NCI-H1092 (cell line): ENCODE measurements at regions not wholly inside any gene's neighbourhood (a gene's known extent, or its start where the extent isn't known, plus 50 kb on each side); places are given as distances from the start of the nearest gene placed in this dataset.

Source experiments
- DNase-seq: peaks from one replicate; lab custom pipeline; 2025; lab: John Stamatoyannopoulos, UW

- no peak for DNase-seq
Observed at GRCh38 chr9:91098203-91098850, 263.4 kb downstream of the AUH start.

- no peak for DNase-seq
Observed at GRCh38 chr9:91099436-91099835, 262.3 kb downstream of the AUH start.

- no peak for DNase-seq
Observed at GRCh38 chr9:91100878-91101450, 260.8 kb downstream of the AUH start.

- DNase-seq, result no peak
Observed at GRCh38 chr9:91101611-91102168, 260.0 kb downstream of the AUH start.

- no peak for DNase-seq
Observed at GRCh38 chr9:91102269-91102668, 259.4 kb downstream of the AUH start.

GRCh38 chr9:91103931-91104330, 257.8 kb downstream of the AUH start:
- no peak for DNase-seq

- no peak for DNase-seq
Observed at GRCh38 chr9:91106415-91107081, 255.2 kb downstream of the AUH start.

GRCh38 chr9:91111226-91111625, 250.5 kb downstream of the AUH start:
- DNase-seq, result no peak

GRCh38 chr9:91111876-91112275, 249.8 kb downstream of the AUH start:
- no peak for DNase-seq

- no peak for DNase-seq
Observed at GRCh38 chr9:91113016-91113415, 248.7 kb downstream of the AUH start.

- no peak for DNase-seq
Observed at GRCh38 chr9:91114450-91114849, 247.3 kb downstream of the AUH start.

- DNase-seq, result no peak
Observed at GRCh38 chr9:91116211-91116610, 245.5 kb downstream of the AUH start.

GRCh38 chr9:91116711-91117110, 245.0 kb downstream of the AUH start:
- no peak for DNase-seq

GRCh38 chr9:91117474-91117891, 244.2 kb downstream of the AUH start:
- no peak for DNase-seq

GRCh38 chr9:91117959-91118703, 243.6 kb downstream of the AUH start:
- DNase-seq, result peak; percentile 58

- DNase-seq, result no peak
Observed at GRCh38 chr9:91118704-91119025, 243.1 kb downstream of the AUH start.

- no peak for DNase-seq
Observed at GRCh38 chr9:91119142-91119541, 242.6 kb downstream of the AUH start.

GRCh38 chr9:91119679-91120078, 242.0 kb downstream of the AUH start:
- no peak for DNase-seq

GRCh38 chr9:91120200-91120599, 241.5 kb downstream of the AUH start:
- DNase-seq, result no peak

GRCh38 chr9:91122755-91123154, 239.0 kb downstream of the AUH start:
- no peak for DNase-seq

GRCh38 chr9:91126761-91127445, 234.8 kb downstream of the AUH start:
- no peak for DNase-seq

- DNase-seq, result no peak
Observed at GRCh38 chr9:91127653-91128052, 234.1 kb downstream of the AUH start.
